HTR-8/SVneo (cell line): ENCODE measurements at regions not wholly inside any gene's neighbourhood (a gene's known extent, or its start where the extent isn't known, plus 50 kb on each side); places are given as distances from the start of the nearest gene placed in this dataset.

Experiments
- DNase-seq: peaks from one replicate; pipeline ENCODE4 v3.0.0; 2011; ENCODE audit warnings: low spot score, mixed read lengths; ENCODE audit not compliant: insufficient read length
- FAIRE-seq: peaks from 2 replicates; lab custom pipeline; 2011; peaks lifted over from hg19 to GRCh38; lab: Jason Lieb, UNC

DNA sequence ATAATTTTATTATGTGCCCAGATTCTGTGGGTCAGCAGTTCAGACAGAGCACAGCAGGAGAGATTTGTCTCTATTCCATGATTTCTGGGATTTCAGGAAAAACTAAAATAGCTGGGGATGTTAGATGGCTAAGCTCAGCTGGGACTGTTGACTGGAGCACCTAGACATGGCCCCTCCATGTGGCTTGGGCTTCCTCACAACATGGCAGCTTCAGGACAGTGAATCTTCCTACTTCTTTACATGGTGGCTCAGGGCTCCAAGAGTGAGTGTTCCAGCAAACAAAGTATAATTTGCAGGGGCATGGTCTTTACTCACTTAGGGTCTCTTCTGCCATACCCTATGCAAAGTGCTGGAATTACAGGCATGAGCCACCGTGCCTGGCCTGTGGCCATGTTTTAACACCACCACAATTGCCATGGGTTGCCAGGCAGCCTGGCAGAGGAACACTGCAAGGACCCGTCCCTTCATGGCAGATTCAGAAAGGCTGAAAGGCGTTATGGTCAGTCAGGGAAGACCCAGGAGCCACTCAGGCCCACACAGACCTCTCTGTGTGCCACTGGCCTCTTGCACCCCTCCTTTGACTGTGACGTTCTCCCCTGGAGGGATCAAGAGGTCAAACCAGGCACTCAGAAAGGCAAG is 50.8 kb upstream of the ZMIZ1 start:
- DNase-seq: no peak
- no peak for FAIRE-seq

DNA sequence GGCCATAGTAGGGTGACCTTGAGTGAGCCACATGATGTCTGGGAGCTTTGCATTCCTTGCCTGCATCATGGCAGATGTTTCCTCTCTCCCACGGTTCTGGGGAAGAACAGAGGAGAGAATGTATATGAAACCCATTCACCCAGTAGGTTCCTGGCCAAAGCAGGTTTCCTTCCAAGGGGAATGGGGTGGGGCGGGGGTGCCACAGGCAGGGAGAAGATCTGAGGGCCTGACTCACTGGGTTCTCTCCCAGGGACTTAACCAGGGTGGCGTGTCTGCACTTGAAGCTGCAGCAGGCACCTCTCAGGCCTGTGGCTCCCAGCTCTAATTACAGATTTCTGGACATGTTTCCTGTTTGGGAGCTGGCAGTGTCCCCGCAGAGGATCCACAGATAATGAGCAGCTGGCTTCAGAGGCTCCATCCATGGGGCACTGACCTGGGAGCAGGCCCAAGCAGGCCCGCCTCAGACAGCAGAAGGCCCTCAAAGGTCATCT is 50.2 kb upstream of the ZMIZ1 start:
- peak; percentile 31 for DNase-seq
- FAIRE-seq: no peak
